NCI-H187 treated with DMSO at 0.1 percent for 48 hours (cell line): ENCODE measurements at regions not wholly inside any gene's neighbourhood (a gene's known extent, or its start where the extent isn't known, plus 50 kb on each side); places are given as distances from the start of the nearest gene placed in this dataset.
A peak's percentile ranks its signal among the peaks of the same experiment; 100 is the strongest.

ENCODE experiments used
- DNase-seq: peaks from one replicate; lab custom pipeline; 2025; lab: John Stamatoyannopoulos, UW

GRCh38 chr2:67462738-67463496 is 65.8 kb downstream of the ETAA1 start:
- DNase-seq, result no peak

DNA sequence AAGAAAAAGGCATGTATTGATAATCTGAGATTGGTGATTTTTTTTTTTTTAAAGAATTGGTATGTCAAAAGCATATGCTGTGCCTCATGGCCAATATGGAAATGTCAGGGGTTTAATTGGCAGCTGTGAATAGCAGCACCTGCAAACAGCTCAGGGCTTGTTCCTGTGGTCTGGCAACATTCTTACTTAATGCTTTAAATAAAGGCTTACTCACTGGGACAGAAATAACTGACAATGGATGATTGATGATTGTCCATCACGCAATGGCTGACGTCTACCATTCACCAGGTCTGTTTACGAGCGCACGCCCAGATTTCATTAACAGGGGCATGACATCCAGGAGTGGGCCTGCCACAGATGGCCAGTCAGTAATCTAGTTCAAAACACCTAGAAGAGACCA is 66.7 kb downstream of the ETAA1 start:
- DNase-seq, result peak; percentile 66

DNA sequence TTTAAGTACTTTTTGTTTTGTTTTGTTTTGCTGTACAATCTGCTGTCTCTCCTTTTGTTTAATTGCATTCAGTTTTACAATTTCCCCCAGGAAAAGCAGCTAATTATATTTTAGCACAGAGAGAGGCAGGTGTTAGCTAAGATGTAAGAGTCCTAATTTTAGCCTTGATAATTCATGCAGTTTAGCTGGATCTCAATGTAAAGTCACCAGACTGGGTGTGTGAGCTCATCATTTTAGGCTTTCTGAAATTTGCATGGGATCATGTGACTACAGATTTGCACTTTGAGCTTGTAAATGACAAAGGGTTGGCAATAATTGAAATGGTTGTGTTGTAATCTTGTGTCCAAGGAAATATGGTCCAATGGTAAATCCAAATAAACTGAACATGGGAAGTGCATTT is 68.5 kb downstream of the ETAA1 start:
- DNase-seq, result no peak

- no peak for DNase-seq
These were observed 69.6 kb downstream of the ETAA1 start for GRCh38 chr2:67466734-67467133.

DNA sequence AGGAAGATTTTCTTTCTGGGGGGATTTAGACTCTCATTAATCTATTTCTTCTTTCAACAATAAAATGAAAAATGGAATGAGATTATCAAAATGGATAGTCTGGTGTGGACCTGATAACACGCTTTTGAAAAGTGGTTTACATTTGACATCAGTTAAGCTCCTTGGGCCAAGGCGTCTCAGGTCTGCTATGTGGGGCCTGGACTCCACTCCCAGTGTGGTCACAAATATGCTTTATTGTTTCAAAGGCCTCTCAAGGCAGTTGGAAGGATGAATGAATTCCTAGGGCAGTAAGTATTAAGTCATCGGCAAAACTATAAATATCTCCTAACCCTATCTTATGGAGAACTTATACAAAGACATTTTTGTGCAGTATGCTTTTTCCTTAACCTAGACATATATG is 74.5 kb downstream of the ETAA1 start:
- no peak for DNase-seq

- peak; percentile 51 for DNase-seq
These were observed 80.0 kb downstream of the ETAA1 start for GRCh38 chr2:67476809-67477790.

- DNase-seq, result no peak
These were observed 82.1 kb downstream of the ETAA1 start for GRCh38 chr2:67479261-67479660.

DNA sequence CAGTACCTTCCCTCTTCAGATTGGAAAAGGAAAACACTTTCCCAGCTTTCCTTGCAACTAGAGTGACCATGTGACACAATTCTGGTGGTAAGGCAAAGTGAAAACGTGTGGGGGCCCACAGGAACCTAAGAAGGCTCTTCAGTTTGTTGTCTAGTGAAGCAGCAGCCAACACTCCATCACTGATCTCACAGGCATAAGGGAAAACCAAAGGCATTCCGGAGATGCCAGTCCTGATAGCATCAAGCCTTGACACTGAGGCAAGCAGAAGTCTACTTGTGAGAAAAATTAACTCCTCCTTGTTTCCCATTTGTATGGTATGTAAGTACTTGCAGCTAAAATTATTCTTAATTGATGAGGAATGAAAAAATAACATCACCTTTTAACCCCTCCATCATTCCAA is 88.3 kb downstream of the ETAA1 start:
- DNase-seq, result no peak

GRCh38 chr2:67486041-67486796 is 89.1 kb downstream of the ETAA1 start:
- no peak for DNase-seq

GRCh38 chr2:67487993-67488392 is 90.9 kb downstream of the ETAA1 start:
- DNase-seq, result no peak

DNA sequence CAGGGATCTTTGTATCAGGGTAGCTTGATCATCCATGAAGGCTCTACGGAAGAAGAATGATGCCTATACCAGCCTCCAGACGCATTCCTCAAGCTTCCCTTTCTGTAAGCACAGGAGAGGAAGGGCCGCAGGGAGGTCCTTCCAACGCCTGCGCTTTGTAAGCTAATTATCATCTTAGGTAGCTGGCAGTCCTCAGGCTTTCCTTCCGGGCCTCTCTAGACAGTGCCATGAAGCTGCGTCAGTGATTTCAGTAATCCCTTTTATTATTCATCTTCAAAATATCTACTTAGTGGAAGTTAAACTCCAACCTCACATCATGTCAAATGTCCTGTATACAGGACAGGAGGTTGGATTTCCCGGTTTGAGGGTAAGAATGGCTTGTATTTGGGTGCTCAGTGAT is 92.3 kb downstream of the ETAA1 start:
- no peak for DNase-seq

- no peak for DNase-seq
These were observed 101.8 kb downstream of the ETAA1 start for GRCh38 chr2:67498931-67499330.

DNA sequence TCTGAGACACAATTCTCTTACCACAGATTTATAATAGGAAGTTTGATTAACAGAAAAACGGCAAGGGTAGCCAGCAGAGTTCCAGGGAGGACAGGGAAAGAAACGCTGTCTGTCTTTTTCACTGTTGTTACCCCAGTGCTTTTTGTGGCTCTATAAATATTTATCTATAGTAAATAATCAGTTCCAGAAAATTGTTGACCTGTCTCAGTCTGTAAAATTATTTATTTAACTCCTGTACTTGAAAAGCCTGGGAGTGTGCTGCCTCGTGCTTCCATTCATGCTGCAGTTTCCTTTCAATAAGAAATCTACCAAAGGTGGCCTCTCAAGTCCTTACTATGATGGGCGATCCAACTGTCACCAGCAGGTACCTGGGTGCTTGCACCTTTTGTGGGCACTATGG is 102.9 kb downstream of the ETAA1 start:
- DNase-seq, result no peak

DNA sequence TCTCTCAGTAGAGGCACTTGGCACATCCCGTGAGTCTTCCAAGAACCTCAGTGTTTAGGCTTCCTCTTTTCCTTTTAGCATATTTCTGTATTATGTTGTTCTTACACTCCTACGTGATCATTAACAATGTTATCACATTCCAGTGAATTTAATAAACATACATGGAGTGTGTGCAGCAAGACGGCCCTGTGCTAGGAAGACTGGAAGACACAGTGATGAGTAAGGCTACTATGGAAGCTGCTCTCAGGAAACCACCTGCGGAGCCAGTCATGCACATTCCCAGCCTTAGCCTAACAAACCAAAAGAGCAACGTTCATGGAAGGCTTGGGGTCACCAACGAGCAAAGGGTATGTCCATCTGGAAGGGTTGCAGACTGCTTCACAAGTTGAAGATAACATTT is 103.4 kb downstream of the ETAA1 start:
- DNase-seq, result no peak

DNA sequence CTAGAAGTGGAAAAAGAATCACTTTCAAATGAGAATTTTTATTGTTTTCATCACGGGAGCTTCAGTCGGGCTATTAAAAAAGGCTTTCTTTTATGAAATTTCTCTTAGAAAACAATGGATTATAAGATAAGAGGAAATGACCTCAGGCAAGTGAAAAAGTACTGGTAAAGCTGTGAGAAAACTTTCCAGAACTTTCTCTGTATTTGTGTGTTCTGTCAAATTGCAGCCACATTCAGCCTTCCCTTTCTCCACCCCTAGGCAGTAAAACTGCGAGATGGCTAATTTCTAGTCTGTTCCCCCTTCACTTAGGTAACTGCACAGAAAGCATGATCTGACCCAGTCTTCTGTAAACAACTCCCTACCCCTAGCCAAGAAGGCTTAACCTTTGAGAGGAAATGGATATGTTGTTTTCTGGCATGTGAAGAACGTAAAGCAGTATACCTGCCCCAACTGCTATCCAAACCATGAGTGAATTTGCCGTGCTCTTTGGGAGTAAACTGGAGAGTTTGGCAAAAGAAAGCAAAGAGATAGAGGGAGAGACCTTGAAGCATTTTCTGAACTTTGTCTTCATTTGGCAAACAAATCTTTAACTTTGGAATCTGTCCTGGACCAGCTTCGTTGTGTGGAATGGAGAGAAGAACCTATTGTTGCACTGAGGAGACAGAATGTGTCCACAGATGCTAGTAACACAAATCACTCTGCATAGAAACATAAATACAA is 105.4 kb downstream of the ETAA1 start:
- DNase-seq, result no peak

- no peak for DNase-seq
These were observed 106.1 kb downstream of the ETAA1 start for GRCh38 chr2:67503066-67503795.

DNA sequence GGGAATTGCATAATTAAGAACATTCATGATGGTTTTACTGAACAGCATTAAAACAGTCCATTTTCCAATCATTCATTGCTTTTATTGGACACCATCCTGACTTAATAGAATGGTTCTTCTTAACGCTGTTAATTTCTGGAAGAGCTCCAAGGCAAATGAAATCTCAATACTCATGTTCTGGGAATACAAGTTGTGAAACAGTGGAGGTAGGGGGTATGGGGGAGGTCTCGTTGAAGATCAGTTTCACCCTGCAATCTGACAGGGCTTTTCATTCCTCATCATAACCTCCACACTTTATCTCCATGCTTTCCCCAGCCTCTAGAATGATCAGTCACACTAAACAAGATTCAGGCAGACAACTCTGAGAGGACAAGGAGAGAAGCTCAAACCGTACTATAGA is 113.6 kb downstream of the ETAA1 start:
- DNase-seq, result no peak

DNA sequence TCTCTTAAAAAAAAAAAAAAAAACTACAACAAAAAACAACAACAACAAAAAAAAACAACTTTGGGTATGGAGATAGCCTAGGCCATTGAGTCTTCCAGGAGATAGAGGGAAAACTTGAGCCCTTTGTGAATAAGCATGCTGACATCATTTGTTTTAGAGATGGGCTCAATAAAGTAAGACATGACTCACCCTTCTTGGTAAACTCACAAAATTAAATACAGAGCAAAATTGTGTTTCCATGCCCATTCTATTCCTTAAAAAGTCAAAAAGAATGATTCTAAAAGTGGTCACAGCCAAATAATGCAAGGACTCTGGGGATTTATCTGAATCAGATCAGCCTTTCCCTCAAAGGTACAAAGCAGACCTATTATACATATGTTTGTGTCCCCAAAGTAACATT is 117.4 kb downstream of the ETAA1 start:
- no peak for DNase-seq

- no peak for DNase-seq
These were observed 117.9 kb downstream of the ETAA1 start for GRCh38 chr2:67515056-67515455.

DNA sequence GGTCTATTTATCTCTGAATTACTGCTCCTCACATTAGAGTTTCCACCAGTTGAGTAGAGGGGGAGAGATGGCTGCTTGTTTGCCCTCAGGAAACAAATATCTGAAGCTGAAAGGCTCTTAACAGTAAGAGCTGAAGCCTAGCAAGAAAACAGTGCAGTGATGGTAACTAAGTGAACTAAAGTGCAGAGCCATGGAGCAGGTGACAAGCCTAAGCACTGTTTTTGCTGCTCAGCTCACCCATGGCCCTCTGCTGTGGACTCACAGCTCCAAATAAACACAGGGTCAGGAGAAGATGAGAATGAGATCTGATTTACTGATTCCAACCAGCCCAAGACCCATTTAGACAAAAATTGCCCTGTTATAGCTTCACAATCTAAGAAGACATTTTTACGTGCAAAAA is 118.4 kb downstream of the ETAA1 start:
- DNase-seq, result peak; percentile 44

GRCh38 chr2:67516362-67516761 is 119.2 kb downstream of the ETAA1 start:
- no peak for DNase-seq
